Tibial artery (tissue), 4 donors: ENCODE measurements at regions not wholly inside any gene's neighbourhood (a gene's known extent, or its start where the extent isn't known, plus 50 kb on each side); places are given as distances from the start of the nearest gene placed in this dataset.
"Not testable (repeated sequence)": the region's sequence is repeated elsewhere in the genome, so short reads cannot be mapped to it uniquely, and the experiment has no call there.

Experiments used
- DNase-seq, 2 donors: peaks; one replicate each; pipeline ENCODE4 v3.0.0-alpha.2; 2019
- H3K27ac ChIP-seq, 2 donors: fragments of 200-600 bp; sonication (generic) in 1 of 2; 1 replicate in 1 of 2; 2 replicates in 1 of 2; pipeline ENCODE4 v1.5.1; 2018 to 2019; ENCODE audit warnings: mild to moderate bottlenecking in 1 of 2
- H3K27me3 ChIP-seq, 2 donors: fragments of 200-600 bp; sonication (generic) in 1 of 2; one replicate each; pipeline versions ENCODE4 v1.5.1 to v1.6.0; 2016 to 2019
- H3K36me3 ChIP-seq, 3 donors: fragments of 200-600 bp; sonication (generic) in 2 of 3; one replicate each; pipeline ENCODE4 v1.5.1; 2016 to 2019; ENCODE audit warnings: mild to moderate bottlenecking in 2 of 3
- H3K4me1 ChIP-seq, 4 donors: fragments of 200-600 bp; sonication (generic) in 2 of 4; 1 replicate in 3 of 4; 2 replicates in 1 of 4; pipeline ENCODE4 v1.5.1; 2016 to 2019
- H3K4me3 ChIP-seq, 2 donors: fragments of 200-600 bp; sonication (generic) in 1 of 2; 1 replicate in 1 of 2; 2 replicates in 1 of 2; pipeline ENCODE4 v1.5.1; 2018 to 2019; ENCODE audit warnings: mild to moderate bottlenecking in 2 of 2
- H3K9me3 ChIP-seq, 3 donors: fragments of 200-600 bp; sonication (generic) in 1 of 3; one replicate each; pipeline ENCODE4 v1.5.1; 2016 to 2019
- intact Hi-C: fragments of 100-400 bp; cut with DNase I; formaldehyde crosslinking; loops from one replicate; pipeline ENCODE4 v1.15.0; 2023; ENCODE audit warnings: low total_unique reads
- TF ChIP-seq, protein P1 (sequence below), 2 experiments: fragments of 200-600 bp in 1 of 2; fragments of 450-650 bp in 1 of 2; IDR thresholded peaks; one replicate each; pipeline ENCODE4 v1.5.1; 2017 to 2019; ENCODE audit warnings: antibody characterized with exemption in 2 of 2, mild to moderate bottlenecking in 1 of 2, moderate library complexity in 1 of 2

DNA sequence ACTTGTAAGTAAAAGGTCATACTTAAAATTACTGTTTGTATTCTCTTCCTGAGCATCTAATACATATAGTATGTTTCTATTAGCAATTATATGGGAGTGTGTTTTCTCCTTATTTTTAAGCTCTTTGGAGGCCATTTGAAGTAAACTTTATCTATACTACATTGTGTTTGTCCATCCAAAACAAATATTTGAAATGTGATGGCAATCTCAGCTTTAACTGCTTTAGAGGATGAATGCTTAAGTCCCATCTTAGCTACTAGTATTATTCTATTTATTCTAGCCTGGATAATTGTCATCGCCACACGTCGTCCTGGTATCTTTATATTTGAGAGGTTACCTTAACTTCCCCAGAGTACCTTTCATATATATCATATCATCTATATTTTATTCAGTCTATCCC, 335.8 kb downstream of the NAF1 start:
- H3K9me3 ChIP-seq = no peaks in the 10 kb centered on the region
- no peaks in the 10 kb centered on the region for H3K4me1 ChIP-seq
- no peak for DNase-seq
- H3K36me3 ChIP-seq = no peaks in the 10 kb centered on the region
- H3K4me3 ChIP-seq = no peak overlapping the region
- TF ChIP-seq, protein P1, sequence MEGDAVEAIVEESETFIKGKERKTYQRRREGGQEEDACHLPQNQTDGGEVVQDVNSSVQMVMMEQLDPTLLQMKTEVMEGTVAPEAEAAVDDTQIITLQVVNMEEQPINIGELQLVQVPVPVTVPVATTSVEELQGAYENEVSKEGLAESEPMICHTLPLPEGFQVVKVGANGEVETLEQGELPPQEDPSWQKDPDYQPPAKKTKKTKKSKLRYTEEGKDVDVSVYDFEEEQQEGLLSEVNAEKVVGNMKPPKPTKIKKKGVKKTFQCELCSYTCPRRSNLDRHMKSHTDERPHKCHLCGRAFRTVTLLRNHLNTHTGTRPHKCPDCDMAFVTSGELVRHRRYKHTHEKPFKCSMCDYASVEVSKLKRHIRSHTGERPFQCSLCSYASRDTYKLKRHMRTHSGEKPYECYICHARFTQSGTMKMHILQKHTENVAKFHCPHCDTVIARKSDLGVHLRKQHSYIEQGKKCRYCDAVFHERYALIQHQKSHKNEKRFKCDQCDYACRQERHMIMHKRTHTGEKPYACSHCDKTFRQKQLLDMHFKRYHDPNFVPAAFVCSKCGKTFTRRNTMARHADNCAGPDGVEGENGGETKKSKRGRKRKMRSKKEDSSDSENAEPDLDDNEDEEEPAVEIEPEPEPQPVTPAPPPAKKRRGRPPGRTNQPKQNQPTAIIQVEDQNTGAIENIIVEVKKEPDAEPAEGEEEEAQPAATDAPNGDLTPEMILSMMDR (IDR thresholded peaks at IDR 0.05) = no peak
- no peak overlapping the region for H3K27ac ChIP-seq
- intact Hi-C loops = no loop called here
- no peaks in the 10 kb centered on the region for H3K27me3 ChIP-seq

DNA sequence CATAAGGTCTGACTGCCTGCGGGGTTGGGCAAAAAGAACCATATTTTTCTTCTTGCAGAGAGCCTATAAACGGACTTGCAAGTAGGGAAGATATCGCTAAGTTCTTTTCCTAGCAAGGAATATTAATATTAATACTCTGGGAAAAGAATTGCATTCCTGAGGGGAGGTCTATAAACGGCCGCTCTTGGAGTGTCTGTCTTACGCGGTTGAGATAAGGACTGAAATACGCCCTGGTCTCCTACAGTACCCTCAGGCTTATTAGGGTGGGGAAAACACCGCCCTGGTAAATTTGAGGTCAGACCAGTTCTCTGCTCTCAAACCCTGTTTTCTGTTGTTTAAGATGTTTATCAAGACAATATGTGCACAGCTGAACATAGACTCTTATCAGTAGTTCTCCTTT, 349.3 kb downstream of the NAF1 start:
- DNase-seq, intact Hi-C loops, H3K27me3 ChIP-seq, H3K27ac ChIP-seq, H3K4me3 ChIP-seq, H3K36me3 ChIP-seq, H3K9me3 ChIP-seq, H3K4me1 ChIP-seq: not testable (repeated sequence)

DNA sequence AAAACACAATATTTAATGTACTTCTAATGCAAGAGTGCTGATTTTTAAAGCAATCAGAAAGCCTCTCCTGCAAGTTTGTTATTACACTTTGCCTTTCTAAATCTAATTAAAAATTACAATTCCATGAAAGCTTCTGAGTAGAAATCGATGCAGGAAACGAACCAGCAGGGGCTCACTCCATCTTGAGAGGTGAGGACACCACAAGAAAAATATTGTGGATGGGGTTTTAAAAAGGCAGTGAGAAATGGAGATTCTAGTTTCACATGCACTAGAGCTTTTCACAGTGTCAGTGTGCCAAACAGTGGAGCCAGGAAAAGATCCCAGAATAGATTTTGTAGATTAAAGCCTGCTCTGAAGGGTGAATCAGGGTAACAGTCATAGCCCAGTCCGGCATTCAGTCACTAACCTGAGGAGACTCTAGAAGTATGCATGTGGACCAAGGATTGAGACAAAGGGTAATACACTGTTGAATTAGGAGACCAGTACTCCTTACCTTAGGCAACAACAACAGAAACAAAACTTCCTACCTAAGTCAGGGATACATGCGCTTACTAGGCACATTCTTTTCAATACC, 362.3 kb downstream of the NAF1 start:
- Histone ChIP-seq H3K4me3 (no peak overlapping the region), H3K9me3 (no peaks in the 10 kb centered on the region), H3K36me3 (no peaks in the 10 kb centered on the region), H3K27ac (no peak overlapping the region), H3K4me1 (peaks cover 0 to 8% (median 0%) of the 10 kb centered on the region in 4 donors), H3K27me3 (no peaks in the 10 kb centered on the region)
- TF ChIP-seq, protein P1 (IDR thresholded peaks at IDR 0.05) = no peak
- DNase-seq = no peak
- intact Hi-C loops = no loop called here

DNA sequence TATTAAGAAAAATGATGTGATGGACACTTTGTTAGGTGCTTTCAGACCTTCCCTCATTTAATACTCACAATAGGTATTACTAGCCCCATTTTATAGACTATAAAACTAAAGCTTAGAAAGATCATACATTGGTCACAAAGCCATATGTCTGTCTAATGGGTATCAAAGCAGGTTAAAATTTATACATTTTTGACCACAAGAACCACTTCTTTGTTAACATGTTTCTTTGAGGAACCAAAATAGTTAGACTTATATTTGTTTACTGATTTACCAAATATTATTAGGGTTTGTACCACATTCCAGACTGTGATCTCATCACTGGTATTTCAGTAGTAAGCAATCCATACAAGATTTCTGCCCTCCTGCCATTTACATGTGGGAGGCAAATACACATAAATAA, 363.3 kb downstream of the NAF1 start:
- peaks cover 0 to 8% (median 0%) of the 10 kb centered on the region in 4 donors for H3K4me1 ChIP-seq
- TF ChIP-seq, protein P1 (IDR thresholded peaks at IDR 0.05) = no peak
- intact Hi-C loops = no loop called here

DNA sequence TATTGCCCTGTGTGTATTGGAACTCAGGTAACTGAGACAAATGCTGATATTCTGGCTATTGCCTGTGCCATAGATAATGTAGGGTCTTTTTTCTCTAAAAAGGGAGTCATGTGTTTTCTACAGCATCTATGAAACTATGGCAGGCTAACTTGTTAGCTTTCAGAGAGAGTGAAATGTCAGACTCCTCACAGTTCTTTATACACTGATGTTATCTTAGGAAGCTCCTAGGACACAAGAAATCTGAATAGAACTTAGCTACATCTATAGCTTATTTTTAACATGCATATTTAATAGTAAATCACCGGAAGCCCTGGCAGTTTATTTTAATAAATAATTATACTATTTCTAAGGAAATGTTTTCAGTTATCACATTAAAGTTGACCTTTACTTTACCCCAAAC, 369.6 kb downstream of the NAF1 start:
- Histone ChIP-seq H3K27ac (no peak overlapping the region), H3K9me3 (no peaks in the 10 kb centered on the region), H3K4me3 (no peak overlapping the region), H3K4me1 (no peaks in the 10 kb centered on the region), H3K27me3 (no peaks in the 10 kb centered on the region), H3K36me3 (no peaks in the 10 kb centered on the region)
- no peak for DNase-seq
- TF ChIP-seq, protein P1 (IDR thresholded peaks at IDR 0.05) = no peak
- intact Hi-C loops = no loop called here

More for the DNA sequence above, 363.3 kb downstream of the NAF1 start:
- Histone ChIP-seq H3K9me3 (no peaks in the 10 kb centered on the region), H3K27ac (no peak overlapping the region), H3K36me3 (no peaks in the 10 kb centered on the region), H3K27me3 (no peaks in the 10 kb centered on the region), H3K4me3 (no peak overlapping the region)
- no peak for DNase-seq

DNA sequence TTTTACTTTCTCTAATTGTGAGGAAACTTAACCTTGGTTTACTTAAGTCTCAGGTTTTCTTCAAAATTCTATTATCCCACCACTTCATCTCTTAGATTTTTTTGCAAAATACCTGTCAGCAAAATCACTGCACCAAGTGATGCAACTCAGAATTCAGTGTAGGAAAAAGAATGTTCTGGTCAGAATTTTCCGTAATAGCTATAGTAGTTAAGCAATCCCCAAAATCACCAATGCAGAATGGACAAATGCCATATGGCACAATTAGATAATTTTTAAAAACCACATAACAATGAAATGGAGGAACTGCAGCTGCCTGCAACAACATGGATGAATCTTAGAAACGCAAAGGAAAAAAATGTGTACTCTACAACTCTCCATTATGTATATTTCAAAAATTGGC, 373.1 kb downstream of the NAF1 start:
- intact Hi-C loops = no loop called here
- H3K27me3 ChIP-seq = no peaks in the 10 kb centered on the region
- H3K27ac ChIP-seq = no peak overlapping the region
- TF ChIP-seq, protein P1 (IDR thresholded peaks at IDR 0.05) = no peak
- H3K36me3 ChIP-seq = no peaks in the 10 kb centered on the region
- H3K4me1 ChIP-seq = no peaks in the 10 kb centered on the region
- H3K9me3 ChIP-seq = no peaks in the 10 kb centered on the region
- no peak for DNase-seq
- no peak overlapping the region for H3K4me3 ChIP-seq
